ENCODE measurements at regions not wholly inside any gene's neighbourhood (a gene's known extent, or its start where the extent isn't known, plus 50 kb on each side); places are given as distances from the start of the nearest gene placed in this dataset.

DNA sequence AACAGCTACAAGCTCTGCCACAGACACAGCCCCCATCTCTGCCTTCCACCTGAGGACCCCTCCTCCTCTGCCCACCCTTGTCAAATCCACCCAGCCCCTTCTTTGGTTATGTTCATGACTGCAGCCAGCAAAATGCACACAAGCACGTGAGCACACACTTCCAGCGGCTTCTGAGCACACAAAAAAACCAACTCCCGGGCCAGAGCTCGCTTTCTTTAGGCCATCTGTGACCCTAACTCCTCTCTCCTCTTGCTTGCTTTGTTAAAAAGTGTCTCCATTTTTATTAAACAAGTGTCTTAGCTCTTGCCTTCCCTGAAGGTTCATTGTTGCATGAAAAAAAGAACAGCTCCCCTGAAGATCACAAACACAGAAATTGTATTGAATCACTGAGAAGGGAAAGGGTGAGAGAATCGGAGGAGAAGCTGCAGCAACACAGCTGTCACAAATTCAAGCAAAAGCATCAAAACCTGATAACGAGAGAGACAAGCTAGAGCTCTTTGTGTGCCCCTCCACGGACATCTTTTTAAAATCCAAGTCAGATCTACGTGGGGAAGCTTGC lies 142.1 kb downstream of the CD83 start:
- no peaks in the 10 kb centered on the region for H3K4me1 ChIP-seq (ENCODE audit: control insufficient read depth in 1 of 2, insufficient read depth in 2 of 2, low read length in 2 of 2)
- peaks cover 0 to 7% of the 10 kb centered on the region in 2 experiments; a peak in 3 of 4 replicates for H3K9me3 ChIP-seq (ENCODE audit: control insufficient read depth in 1 of 2, insufficient read depth in 1 of 2, low read depth in 1 of 2, low read length in 2 of 2)
- RAD21 ChIA-PET (ENCODE audit: low non-redundant PET in 1 of 2, low total read pairs in 2 of 2, uncharacterized antibody in 2 of 2, unreplicated experiment in 2 of 2), result no interaction called here
- intact Hi-C loops (cut with micrococcal nuclease), result no loop called here
- no peak for ATAC-seq
- CTCF ChIA-PET, result no interaction called here
- no peak overlapping the region for H3K4me2 ChIP-seq (ENCODE audit: low read length)
- POLR2A ChIA-PET, result no interaction called here
- no peak overlapping the region for H3K4me3 ChIP-seq (replicated peaks in 1 of 2; ENCODE audit: low read depth in 1 of 2, low read length in 2 of 2)
- BruUV-seq (replicated peaks), result no TSS peak
- H3K27ac ChIP-seq (ENCODE audit: low read depth, low read length), result no peak overlapping the region
- no peaks in the 10 kb centered on the region for H4K20me1 ChIP-seq (ENCODE audit: insufficient read depth)
- TF ChIP-seq SIN3A (IDR thresholded peaks at IDR 0.05; ENCODE audit: low read depth) (no peak), EZH2phosphoT487 (IDR thresholded peaks at IDR 0.05; ENCODE audit: borderline replicate concordance) (no peak), SP1 (IDR thresholded peaks at IDR 0.05; ENCODE audit: low read depth) (no peak), CBX3 (IDR thresholded peaks at IDR 0.05; ENCODE audit: low read depth) (no peak), RAD21 (IDR thresholded peaks at IDR 0.05; ENCODE audit: low read depth) (no peak), MAX (IDR thresholded peaks at IDR 0.05) (no peak), FOSL1 (IDR thresholded peaks at IDR 0.05; ENCODE audit: low read depth) (no peak), SRF (IDR thresholded peaks at IDR 0.05; ENCODE audit: low read depth) (no peak), ELF1 (IDR thresholded peaks at IDR 0.05; ENCODE audit: borderline replicate concordance, low read depth) (no peak), ATF3 (IDR thresholded peaks at IDR 0.05) (no peak), JUND (IDR thresholded peaks at IDR 0.05) (no peak)
- no peaks in the 10 kb centered on the region for H3K79me2 ChIP-seq (ENCODE audit: insufficient read depth, low read length)
- DNase-seq (ENCODE audit: low read depth, low spot score), result no peak
- H3K9me2 ChIP-seq (ENCODE audit: insufficient read depth), result no peaks in the 10 kb centered on the region
- no peak overlapping the region for H2AFZ ChIP-seq (ENCODE audit: low read depth, low read length, poor library complexity, severe bottlenecking)
- no peaks in the 10 kb centered on the region for H3K36me3 ChIP-seq (ENCODE audit: control insufficient read depth in 1 of 2, insufficient read depth in 2 of 2, low read length in 2 of 2)
- no peaks in the 10 kb centered on the region for H3K27me3 ChIP-seq (ENCODE audit: insufficient read depth, low read length)
- H3K9ac ChIP-seq (ENCODE audit: low read length), result no peak overlapping the region

DNA sequence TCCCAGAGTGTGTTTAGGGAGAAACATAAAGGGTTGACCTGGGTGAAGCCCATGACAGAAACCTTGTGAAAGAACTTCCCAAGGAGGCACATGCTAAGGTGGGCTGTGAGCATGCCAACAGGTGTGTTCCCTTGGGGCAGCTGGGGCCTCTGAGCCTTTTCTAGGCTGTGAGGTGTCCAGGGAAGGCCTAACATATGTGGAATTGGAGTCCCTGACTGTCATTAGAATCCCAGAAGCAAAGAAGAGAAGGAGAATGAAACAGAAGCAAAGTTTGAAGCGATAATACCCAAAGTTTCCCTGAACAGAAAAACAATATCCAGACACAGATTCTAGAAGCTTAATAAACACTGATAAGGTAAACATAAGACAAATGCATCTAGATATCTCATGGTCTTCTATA lies 143.3 kb downstream of the CD83 start:
- Histone ChIP-seq H3K4me3 (replicated peaks in 1 of 2; ENCODE audit: low read depth in 1 of 2, low read length in 2 of 2) (no peak overlapping the region), H3K36me3 (ENCODE audit: control insufficient read depth in 1 of 2, insufficient read depth in 2 of 2, low read length in 2 of 2) (no peaks in the 10 kb centered on the region), H3K9ac (ENCODE audit: low read length) (no peak overlapping the region), H3K27me3 (ENCODE audit: insufficient read depth, low read length) (no peaks in the 10 kb centered on the region), H3K4me2 (ENCODE audit: low read length) (no peak overlapping the region), H3K27ac (ENCODE audit: low read depth, low read length) (no peak overlapping the region), H4K20me1 (ENCODE audit: insufficient read depth) (no peaks in the 10 kb centered on the region), H3K4me1 (ENCODE audit: control insufficient read depth in 1 of 2, insufficient read depth in 2 of 2, low read length in 2 of 2) (no peaks in the 10 kb centered on the region), H3K79me2 (ENCODE audit: insufficient read depth, low read length) (no peaks in the 10 kb centered on the region), H2AFZ (ENCODE audit: low read depth, low read length, poor library complexity, severe bottlenecking) (no peak overlapping the region), H3K9me2 (ENCODE audit: insufficient read depth) (no peaks in the 10 kb centered on the region), H3K9me3 (ENCODE audit: control insufficient read depth in 1 of 2, insufficient read depth in 1 of 2, low read depth in 1 of 2, low read length in 2 of 2) (peaks cover 0 to 7% of the 10 kb centered on the region in 2 experiments; a peak in 3 of 4 replicates)
- no peak for TF ChIP-seq MAX (IDR thresholded peaks at IDR 0.05)
- ChIA-PET RAD21 (ENCODE audit: low non-redundant PET in 1 of 2, low total read pairs in 2 of 2, uncharacterized antibody in 2 of 2, unreplicated experiment in 2 of 2) (no interaction called here), CTCF (no interaction called here), POLR2A (no interaction called here)
- BruUV-seq (replicated peaks), result no TSS peak
- intact Hi-C loops (cut with micrococcal nuclease), result no loop called here
- DNase-seq (ENCODE audit: low read depth, low spot score) (no peak), ATAC-seq (no peak)

All from HCT116 (cell line).